Skeletal muscle tissue (tissue), 3 donors: ENCODE measurements at regions not wholly inside any gene's neighbourhood (a gene's known extent, or its start where the extent isn't known, plus 50 kb on each side); places are given as distances from the start of the nearest gene placed in this dataset.
"Not testable (repeated sequence)": the region's sequence is repeated elsewhere in the genome, so short reads cannot be mapped to it uniquely, and the experiment has no call there.

Source experiments
- H3K27ac ChIP-seq: one replicate; pipeline ENCODE4 v1.7.0; 2013; ENCODE audit warnings: mild to moderate bottlenecking, low read depth, low read length, inconsistent platforms
- H3K27me3 ChIP-seq, 3 donors: one replicate each; pipeline ENCODE4 v1.7.0; 2013; ENCODE audit warnings: low read length in 3 of 3; ENCODE audit not compliant: control insufficient read depth in 3 of 3, insufficient read depth in 3 of 3
- H3K36me3 ChIP-seq, 3 donors: one replicate each; pipeline ENCODE4 v1.7.0; 2013; ENCODE audit warnings: low read length in 3 of 3; ENCODE audit not compliant: control insufficient read depth in 3 of 3, insufficient read depth in 3 of 3
- H3K4me1 ChIP-seq, 3 donors: one replicate each; pipeline ENCODE4 v1.7.0; 2013; ENCODE audit warnings: low read length in 3 of 3, mild to moderate bottlenecking in 3 of 3; ENCODE audit not compliant: control insufficient read depth in 3 of 3, insufficient read depth in 3 of 3
- H3K4me3 ChIP-seq, 3 donors: one replicate each; pipeline ENCODE4 v1.7.0; 2013; ENCODE audit warnings: low read length in 3 of 3
- H3K9ac ChIP-seq, 3 donors: one replicate each; pipeline ENCODE4 v1.7.0; 2013; ENCODE audit warnings: low read length in 3 of 3, mild to moderate bottlenecking in 3 of 3, moderate library complexity in 2 of 3, low read depth in 1 of 3
- H3K9me3 ChIP-seq, 3 donors: one replicate each; pipeline ENCODE4 v1.7.0; 2013; ENCODE audit warnings: low read length in 3 of 3; ENCODE audit not compliant: control insufficient read depth in 3 of 3
- donor health status: Osteomylitis.

- Histone ChIP-seq H3K4me3 (no peak overlapping the region), H3K4me1 (no peaks in the 10 kb centered on the region), H3K27ac (no peak overlapping the region), H3K36me3 (no peaks in the 10 kb centered on the region), H3K9ac (no peak overlapping the region), H3K27me3 (no peaks in the 10 kb centered on the region), H3K9me3 (no peaks in the 10 kb centered on the region)
These were observed 236.2 kb downstream of the C11orf87 start for GRCh38 chr11:109658190-109658589.

GRCh38 chr11:109667719-109668118, 245.7 kb downstream of the C11orf87 start:
- no peaks in the 10 kb centered on the region for H3K9me3 ChIP-seq
- H3K27me3 ChIP-seq, result no peaks in the 10 kb centered on the region
- H3K4me3 ChIP-seq, result no peak overlapping the region
- H3K36me3 ChIP-seq, result no peaks in the 10 kb centered on the region
- H3K9ac ChIP-seq, result no peak overlapping the region
- no peaks in the 10 kb centered on the region for H3K4me1 ChIP-seq
- H3K27ac ChIP-seq, result no peak overlapping the region

GRCh38 chr11:109668973-109669634, 247.1 kb downstream of the C11orf87 start:
- Histone ChIP-seq H3K36me3 (no peaks in the 10 kb centered on the region), H3K9ac (no peak overlapping the region), H3K27ac (no peak overlapping the region), H3K4me3 (no peak overlapping the region), H3K9me3 (no peaks in the 10 kb centered on the region), H3K4me1 (no peaks in the 10 kb centered on the region), H3K27me3 (no peaks in the 10 kb centered on the region)

- H3K4me1 ChIP-seq, result no peaks in the 10 kb centered on the region
- H3K36me3 ChIP-seq, result no peaks in the 10 kb centered on the region
- H3K9me3 ChIP-seq, result no peaks in the 10 kb centered on the region
- H3K4me3 ChIP-seq, result no peak overlapping the region
- no peaks in the 10 kb centered on the region for H3K27me3 ChIP-seq
- H3K9ac ChIP-seq, result no peak overlapping the region
- no peak overlapping the region for H3K27ac ChIP-seq
These were observed 255.2 kb downstream of the C11orf87 start for GRCh38 chr11:109677231-109677630.

- H3K27ac ChIP-seq, result no peak overlapping the region
- H3K4me3 ChIP-seq, result no peak overlapping the region
- no peak overlapping the region for H3K9ac ChIP-seq
- no peaks in the 10 kb centered on the region for H3K36me3 ChIP-seq
- H3K4me1 ChIP-seq, result no peaks in the 10 kb centered on the region
- H3K9me3 ChIP-seq, result no peaks in the 10 kb centered on the region
- no peaks in the 10 kb centered on the region for H3K27me3 ChIP-seq
These were observed 255.9 kb downstream of the C11orf87 start for GRCh38 chr11:109677876-109678275.

GRCh38 chr11:109680127-109680526, 258.1 kb downstream of the C11orf87 start:
- Histone ChIP-seq H3K36me3 (no peaks in the 10 kb centered on the region), H3K4me3 (no peak overlapping the region), H3K4me1 (no peaks in the 10 kb centered on the region), H3K9ac (no peak overlapping the region), H3K27ac (no peak overlapping the region), H3K9me3 (no peaks in the 10 kb centered on the region), H3K27me3 (no peaks in the 10 kb centered on the region)

- not testable (repeated sequence) for H3K36me3 ChIP-seq, H3K9me3 ChIP-seq, H3K27me3 ChIP-seq
These were observed 260.8 kb downstream of the C11orf87 start for GRCh38 chr11:109682788-109683187.

GRCh38 chr11:109695696-109696095, 273.7 kb downstream of the C11orf87 start:
- Histone ChIP-seq H3K27ac (no peak overlapping the region), H3K4me3 (no peak overlapping the region), H3K4me1 (no peaks in the 10 kb centered on the region), H3K36me3 (no peaks in the 10 kb centered on the region), H3K9ac (no peak overlapping the region), H3K9me3 (peaks cover 5 to 11% (median 8%) of the 10 kb centered on the region in 3 donors), H3K27me3 (no peaks in the 10 kb centered on the region)

More at GRCh38 chr11:109682788-109683187, 260.8 kb downstream of the C11orf87 start:
- not testable (repeated sequence) for H3K9ac ChIP-seq, H3K4me3 ChIP-seq, H3K4me1 ChIP-seq, H3K27ac ChIP-seq

GRCh38 chr11:109696191-109696897, 274.4 kb downstream of the C11orf87 start:
- Histone ChIP-seq H3K36me3 (no peaks in the 10 kb centered on the region), H3K9me3 (peaks cover 5 to 11% (median 8%) of the 10 kb centered on the region in 3 donors), H3K9ac (no peak overlapping the region), H3K4me3 (no peak overlapping the region), H3K27ac (no peak overlapping the region), H3K4me1 (no peaks in the 10 kb centered on the region), H3K27me3 (no peaks in the 10 kb centered on the region)

GRCh38 chr11:109697140-109697843, 275.3 kb downstream of the C11orf87 start:
- no peak overlapping the region for H3K9ac ChIP-seq
- no peaks in the 10 kb centered on the region for H3K27me3 ChIP-seq
- no peak overlapping the region for H3K27ac ChIP-seq
- no peaks in the 10 kb centered on the region for H3K36me3 ChIP-seq
- peaks cover 5 to 11% (median 8%) of the 10 kb centered on the region in 3 donors for H3K9me3 ChIP-seq
- no peaks in the 10 kb centered on the region for H3K4me1 ChIP-seq
- no peak overlapping the region for H3K4me3 ChIP-seq
